Renal cortex interstitium (tissue), 11 donors: ENCODE measurements at regions not wholly inside any gene's neighbourhood (a gene's known extent, or its start where the extent isn't known, plus 50 kb on each side); places are given as distances from the start of the nearest gene placed in this dataset.
"Not testable (repeated sequence)": the region's sequence is repeated elsewhere in the genome, so short reads cannot be mapped to it uniquely, and the experiment has no call there.

Experiments
- DNase-seq, 11 donors: peaks; one replicate each; pipeline ENCODE4 v3.0.0-alpha.2; 2013; ENCODE audit warnings: low read depth in 9 of 11, low spot score in 4 of 11; ENCODE audit errors: extremely low read depth in 1 of 11

GRCh38 chr3:72162649-72163184 lies 377.8 kb upstream of the PROK2 start:
- no peak for DNase-seq

- DNase-seq: no peak
These were observed 377.1 kb upstream of the PROK2 start for GRCh38 chr3:72161881-72162595.

GRCh38 chr3:72161285-72161684 lies 376.3 kb upstream of the PROK2 start:
- not testable (repeated sequence) for DNase-seq

- no peak for DNase-seq
These were observed 375.4 kb upstream of the PROK2 start for GRCh38 chr3:72160351-72160750.

- DNase-seq: no peak
These were observed 374.5 kb upstream of the PROK2 start for GRCh38 chr3:72159487-72159886.

- no peak for DNase-seq
These were observed 373.8 kb upstream of the PROK2 start for GRCh38 chr3:72158639-72159326.

- DNase-seq: no peak
These were observed 373.0 kb upstream of the PROK2 start for GRCh38 chr3:72157748-72158638.

GRCh38 chr3:72155391-72156064 lies 370.6 kb upstream of the PROK2 start:
- DNase-seq: peak in 6 of 11 donors; percentile 47 to 77 (median 69)

- DNase-seq: no peak
These were observed 369.7 kb upstream of the PROK2 start for GRCh38 chr3:72154391-72155335.

- no peak for DNase-seq
These were observed 368.7 kb upstream of the PROK2 start for GRCh38 chr3:72153477-72154314.

- peak in 5 of 11 donors; percentile 40 to 74 (median 61) for DNase-seq
These were observed 367.9 kb upstream of the PROK2 start for GRCh38 chr3:72152551-72153476.

- DNase-seq: no peak
These were observed 366.7 kb upstream of the PROK2 start for GRCh38 chr3:72151465-72152238.

GRCh38 chr3:72150634-72151412 lies 365.9 kb upstream of the PROK2 start:
- no peak for DNase-seq

- no peak for DNase-seq
These were observed 364.8 kb upstream of the PROK2 start for GRCh38 chr3:72149645-72150300.
